Vagina (tissue), 2 donors: ENCODE measurements at regions not wholly inside any gene's neighbourhood (a gene's known extent, or its start where the extent isn't known, plus 50 kb on each side); places are given as distances from the start of the nearest gene placed in this dataset.

ENCODE experiments used
- DNase-seq, 2 donors: peaks; one replicate each; pipeline ENCODE4 v3.0.0-alpha.2; 2017; ENCODE audit errors: extremely low spot score in 2 of 2
- H3K27ac ChIP-seq: fragments of 200-600 bp; sonication (generic); one replicate; pipeline ENCODE4 v1.5.1; 2019
- H3K27me3 ChIP-seq: fragments of 200-600 bp; sonication (generic); one replicate; pipeline ENCODE4 v1.5.1; 2019
- H3K36me3 ChIP-seq, 2 donors: fragments of 200-600 bp; sonication (generic); one replicate each; pipeline ENCODE4 v1.5.1; 2017 to 2019
- H3K4me1 ChIP-seq: fragments of 200-600 bp; sonication (generic); one replicate; pipeline ENCODE4 v1.5.1; 2019
- H3K4me3 ChIP-seq, 2 donors: fragments of 200-600 bp; sonication (generic); 1 replicate in 1 of 2; 2 replicates in 1 of 2; pipeline ENCODE4 v1.5.1; 2016 to 2019
- H3K9me3 ChIP-seq: fragments of 200-600 bp; sonication (generic); one replicate; pipeline ENCODE4 v1.5.1; 2019
- POLR2A ChIP-seq, 2 donors: fragments of 450-650 bp; IDR thresholded peaks; one replicate each; pipeline ENCODE4 v1.6.1; 2017; ENCODE audit warnings: antibody characterized with exemption in 2 of 2, mild to moderate bottlenecking in 2 of 2, moderate library complexity in 2 of 2
- POLR2AphosphoS5 ChIP-seq, 2 donors: sonication (generic); formaldehyde crosslinking; IDR thresholded peaks; one replicate each; pipeline ENCODE4 v1.9.0; 2017; ENCODE audit warnings: antibody characterized with exemption in 2 of 2, mild to moderate bottlenecking in 2 of 2, low read depth in 1 of 2; ENCODE audit not compliant: insufficient read depth in 1 of 2
- intact Hi-C: fragments of 100-400 bp; cut with DNase I; formaldehyde crosslinking; loops from one replicate; pipeline ENCODE4 v1.15.1; 2023
- TF ChIP-seq, protein P1 (sequence below), 3 experiments: fragments of 450-650 bp in 2 of 3; fragments of 200-600 bp in 1 of 3; sonication (generic) in 1 of 3; IDR thresholded peaks; one replicate each; pipeline ENCODE4 v1.5.1; 2017 to 2019; ENCODE audit warnings: antibody characterized with exemption in 3 of 3, mild to moderate bottlenecking in 2 of 3, moderate library complexity in 2 of 3

GRCh38 chr13:99751517-99752199 lies 219.9 kb downstream of the ZIC5 start:
- TF ChIP-seq POLR2A (IDR thresholded peaks at IDR 0.05) (no peak), POLR2AphosphoS5 (IDR thresholded peaks at IDR 0.05; ENCODE audit: insufficient read depth in 1 of 2, low read depth in 1 of 2) (no peak)
- TF ChIP-seq, protein P1, sequence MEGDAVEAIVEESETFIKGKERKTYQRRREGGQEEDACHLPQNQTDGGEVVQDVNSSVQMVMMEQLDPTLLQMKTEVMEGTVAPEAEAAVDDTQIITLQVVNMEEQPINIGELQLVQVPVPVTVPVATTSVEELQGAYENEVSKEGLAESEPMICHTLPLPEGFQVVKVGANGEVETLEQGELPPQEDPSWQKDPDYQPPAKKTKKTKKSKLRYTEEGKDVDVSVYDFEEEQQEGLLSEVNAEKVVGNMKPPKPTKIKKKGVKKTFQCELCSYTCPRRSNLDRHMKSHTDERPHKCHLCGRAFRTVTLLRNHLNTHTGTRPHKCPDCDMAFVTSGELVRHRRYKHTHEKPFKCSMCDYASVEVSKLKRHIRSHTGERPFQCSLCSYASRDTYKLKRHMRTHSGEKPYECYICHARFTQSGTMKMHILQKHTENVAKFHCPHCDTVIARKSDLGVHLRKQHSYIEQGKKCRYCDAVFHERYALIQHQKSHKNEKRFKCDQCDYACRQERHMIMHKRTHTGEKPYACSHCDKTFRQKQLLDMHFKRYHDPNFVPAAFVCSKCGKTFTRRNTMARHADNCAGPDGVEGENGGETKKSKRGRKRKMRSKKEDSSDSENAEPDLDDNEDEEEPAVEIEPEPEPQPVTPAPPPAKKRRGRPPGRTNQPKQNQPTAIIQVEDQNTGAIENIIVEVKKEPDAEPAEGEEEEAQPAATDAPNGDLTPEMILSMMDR (IDR thresholded peaks at IDR 0.05): no peak
- DNase-seq: no peak
- Histone ChIP-seq H3K27ac (no peak overlapping the region), H3K36me3 (no peaks in the 10 kb centered on the region), H3K27me3 (no peaks in the 10 kb centered on the region), H3K9me3 (no peaks in the 10 kb centered on the region), H3K4me1 (no peaks in the 10 kb centered on the region), H3K4me3 (no peak overlapping the region)
- intact Hi-C loops: no loop called here

- no peak for DNase-seq
- Histone ChIP-seq H3K4me1 (no peaks in the 10 kb centered on the region), H3K27ac (no peak overlapping the region), H3K27me3 (no peaks in the 10 kb centered on the region), H3K4me3 (no peak overlapping the region), H3K9me3 (no peaks in the 10 kb centered on the region), H3K36me3 (no peaks in the 10 kb centered on the region)
- TF ChIP-seq, protein P1 (IDR thresholded peaks at IDR 0.05): no peak
- TF ChIP-seq POLR2AphosphoS5 (IDR thresholded peaks at IDR 0.05; ENCODE audit: insufficient read depth in 1 of 2, low read depth in 1 of 2): no peak
- TF ChIP-seq POLR2A (IDR thresholded peaks at IDR 0.05): no peak
- intact Hi-C loops: no loop called here
Measured at GRCh38 chr13:99750951-99751350, 220.6 kb downstream of the ZIC5 start.

DNA sequence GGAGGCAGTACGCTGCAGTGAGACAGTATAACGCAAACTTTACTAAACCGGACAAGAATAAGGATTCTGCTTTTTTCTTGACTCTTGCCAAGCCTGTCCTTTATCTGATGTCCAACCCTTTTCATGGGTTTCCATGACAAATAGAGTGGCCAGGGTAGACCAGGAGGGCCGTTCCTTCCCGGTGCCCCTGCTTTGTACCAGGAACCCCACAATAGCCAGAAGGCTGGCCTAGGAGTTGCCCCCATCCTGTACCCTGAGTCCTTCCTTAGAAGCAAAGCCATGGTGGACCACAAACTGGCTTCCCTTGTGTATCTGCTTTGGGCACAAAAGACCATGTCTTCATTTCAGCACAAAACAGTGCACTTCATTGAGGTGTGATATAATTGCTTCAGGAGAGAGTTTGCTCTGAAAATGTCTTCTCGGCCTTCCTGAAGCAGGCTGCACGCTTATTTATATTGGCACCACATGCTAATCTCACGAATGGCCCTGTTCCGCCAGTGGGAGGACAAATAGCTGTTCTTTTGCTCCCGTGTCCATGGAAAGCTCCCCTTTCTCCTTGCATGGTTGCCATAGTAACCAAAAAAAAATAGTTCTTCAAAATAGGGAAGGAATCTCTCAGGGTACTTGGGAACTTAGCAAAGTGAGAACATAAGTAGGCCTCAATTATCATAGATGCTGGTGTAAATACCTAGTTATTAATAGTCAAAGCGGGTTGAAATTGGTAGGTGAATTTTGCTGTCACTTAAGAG lies 222.1 kb downstream of the ZIC5 start:
- intact Hi-C loops: no loop called here
- H3K27me3 ChIP-seq: no peaks in the 10 kb centered on the region

DNA sequence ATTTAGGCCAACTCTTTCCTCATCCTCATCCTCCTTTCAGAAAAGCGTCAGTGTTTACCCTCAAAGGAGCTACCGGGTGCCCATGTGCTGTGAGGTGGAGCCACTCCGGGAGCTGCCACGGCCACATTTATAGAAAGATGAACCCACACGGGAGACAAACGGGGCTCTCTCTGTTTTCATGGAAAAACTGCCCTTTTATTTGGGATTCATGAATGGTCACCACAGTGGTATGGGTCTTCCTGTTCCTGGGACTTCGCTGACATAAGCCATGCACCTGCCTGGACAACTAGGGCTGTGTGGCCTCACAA lies 224.2 kb downstream of the ZIC5 start:
- DNase-seq: no peak
- Histone ChIP-seq H3K4me3 (no peak overlapping the region), H3K4me1 (peaks cover 9% of the 10 kb centered on the region), H3K27ac (no peak overlapping the region), H3K9me3 (no peaks in the 10 kb centered on the region), H3K36me3 (no peaks in the 10 kb centered on the region), H3K27me3 (no peaks in the 10 kb centered on the region)
- TF ChIP-seq POLR2AphosphoS5 (IDR thresholded peaks at IDR 0.05; ENCODE audit: insufficient read depth in 1 of 2, low read depth in 1 of 2): no peak
- TF ChIP-seq POLR2A (IDR thresholded peaks at IDR 0.05): no peak
- TF ChIP-seq, protein P1 (IDR thresholded peaks at IDR 0.05): no peak
- intact Hi-C loops: no loop called here

More for the DNA sequence above, 222.1 kb downstream of the ZIC5 start:
- Histone ChIP-seq H3K4me3 (no peak overlapping the region), H3K4me1 (no peaks in the 10 kb centered on the region), H3K9me3 (no peaks in the 10 kb centered on the region), H3K36me3 (no peaks in the 10 kb centered on the region), H3K27ac (no peak overlapping the region)
- DNase-seq: no peak
- TF ChIP-seq POLR2A (IDR thresholded peaks at IDR 0.05) (no peak), POLR2AphosphoS5 (IDR thresholded peaks at IDR 0.05; ENCODE audit: insufficient read depth in 1 of 2, low read depth in 1 of 2) (no peak)
- TF ChIP-seq, protein P1 (IDR thresholded peaks at IDR 0.05): no peak
